ENCODE measurements at regions not wholly inside any gene's neighbourhood (a gene's known extent, or its start where the extent isn't known, plus 50 kb on each side); places are given as distances from the start of the nearest gene placed in this dataset.

GRCh38 chr9:26243029-26243697, 564.9 kb upstream of the TUSC1 start:
- TF ChIP-seq POLR2A (IDR thresholded peaks at IDR 0.05) (no peak), CTCF (IDR thresholded peaks at IDR 0.05) (no peak), EP300 (IDR thresholded peaks at IDR 0.05) (no peak)
